Suprapubic skin (tissue), 4 donors: ENCODE measurements at regions not wholly inside any gene's neighbourhood (a gene's known extent, or its start where the extent isn't known, plus 50 kb on each side); places are given as distances from the start of the nearest gene placed in this dataset.

Source experiments
- CTCF ChIP-seq, 2 donors: fragments of 200-600 bp in 1 of 2; fragments of 450-650 bp in 1 of 2; sonication (generic) in 1 of 2; IDR thresholded peaks; one replicate each; pipeline ENCODE4 v1.5.1; 2016 to 2019; ENCODE audit warnings: antibody characterized with exemption in 2 of 2, mild to moderate bottlenecking in 1 of 2, moderate library complexity in 1 of 2
- EP300 ChIP-seq: sonication (generic); formaldehyde crosslinking; IDR thresholded peaks from one replicate; pipeline ENCODE4 v1.6.1; 2017; ENCODE audit warnings: antibody characterized with exemption
- POLR2A ChIP-seq, 2 donors: fragments of 450-650 bp; IDR thresholded peaks; one replicate each; pipeline ENCODE4 v1.6.1; 2017; ENCODE audit warnings: antibody characterized with exemption in 2 of 2, mild to moderate bottlenecking in 2 of 2, moderate library complexity in 2 of 2
- POLR2AphosphoS5 ChIP-seq, 3 donors: sonication (generic); formaldehyde crosslinking; IDR thresholded peaks; one replicate each; pipeline ENCODE4 v1.6.1; 2017; ENCODE audit warnings: antibody characterized with exemption in 3 of 3

GRCh38 chr10:84965468-84965867 is 637.1 kb downstream of the CCSER2 start:
- TF ChIP-seq CTCF (IDR thresholded peaks at IDR 0.05), result no peak
- no peak for TF ChIP-seq POLR2A (IDR thresholded peaks at IDR 0.05)
- TF ChIP-seq POLR2AphosphoS5 (IDR thresholded peaks at IDR 0.05), result no peak
- TF ChIP-seq EP300, result no peak
